Natural killer cell (primary cell): ENCODE measurements at regions not wholly inside any gene's neighbourhood (a gene's known extent, or its start where the extent isn't known, plus 50 kb on each side); places are given as distances from the start of the nearest gene placed in this dataset.

ENCODE experiments used
- ATAC-seq, 3 donors: fragments of 150-1000 bp in 2 of 3; fragments of 200-7000 bp in 1 of 3; cut with Tn5 transposase; 1 replicate in 1 of 3; 2 replicates in 2 of 3; pipeline ENCODE4 v1.10.0; 2021; ENCODE audit warnings: mild to moderate bottlenecking in 2 of 3, moderate library complexity in 2 of 3
- DNase-seq, 2 donors: peaks; one replicate each; pipeline versions ENCODE4 v3.0.0 to v3.0.0-alpha.2; 2013 to 2021; ENCODE audit warnings: mixed read lengths in 1 of 2
- H3K27ac ChIP-seq: one replicate; pipeline ENCODE4 v1.5.1; 2013; ENCODE audit warnings: mild to moderate bottlenecking, low read length
- H3K27me3 ChIP-seq: one replicate; pipeline ENCODE4 v1.6.1; 2013; ENCODE audit warnings: low read length; ENCODE audit not compliant: control insufficient read depth, insufficient read depth
- H3K36me3 ChIP-seq: one replicate; pipeline ENCODE4 v1.6.1; 2013; ENCODE audit warnings: low read length; ENCODE audit not compliant: control insufficient read depth, insufficient read depth
- H3K4me1 ChIP-seq: one replicate; pipeline ENCODE4 v1.6.1; 2013; ENCODE audit warnings: low read length; ENCODE audit not compliant: control insufficient read depth, insufficient read depth
- H3K4me3 ChIP-seq: one replicate; pipeline ENCODE4 v1.5.1; 2013; ENCODE audit warnings: low read length
- H3K9me3 ChIP-seq: one replicate; pipeline ENCODE4 v1.6.1; 2013; ENCODE audit warnings: low read length; ENCODE audit not compliant: control insufficient read depth, insufficient read depth
- H3K27ac Mint-ChIP-seq, 2 donors: one replicate each; pipeline ENCODE4 v1.8.0; 2022; ENCODE audit warnings: mild to moderate bottlenecking in 2 of 2, mixed read lengths in 2 of 2, moderate library complexity in 1 of 2
- H3K27me3 Mint-ChIP-seq, 2 donors: one replicate each; pipeline ENCODE4 v1.8.0; 2022; ENCODE audit warnings: low read depth in 2 of 2, mixed read lengths in 2 of 2
- H3K36me3 Mint-ChIP-seq: one replicate; pipeline ENCODE4 v1.8.0; 2022; ENCODE audit warnings: mixed read lengths
- H3K4me1 Mint-ChIP-seq, 2 donors: one replicate each; pipeline ENCODE4 v1.8.0; 2022; ENCODE audit warnings: mixed read lengths in 2 of 2
- H3K4me3 Mint-ChIP-seq: one replicate; pipeline ENCODE4 v1.8.0; 2022; ENCODE audit warnings: mild to moderate bottlenecking, moderate library complexity, mixed read lengths
- H3K9me3 Mint-ChIP-seq, 2 donors: one replicate each; pipeline ENCODE4 v1.8.0; 2022; ENCODE audit warnings: mixed read lengths in 2 of 2
- CTCF ChIP-seq: fragments of 200-600 bp; IDR thresholded peaks from one replicate; pipeline ENCODE4 v1.8.0; 2022; ENCODE audit warnings: antibody characterized with exemption
- WGBS: methylation state at CpG from one replicate; pipeline ENCODE4 v1.1.7; 2013; ENCODE audit warnings: missing lambda C conversion rate; ENCODE audit not compliant: insufficient coverage; 5-methylcytosine and 5-hydroxymethylcytosine counted together
- intact Hi-C: fragments of 100-400 bp; cut with micrococcal nuclease; formaldehyde crosslinking; loops from one replicate; pipeline ENCODE4 v1.14.2; 2022

- no peak overlapping the region for H3K27ac Mint-ChIP-seq
- no peaks in the 10 kb centered on the region for H3K4me1 Mint-ChIP-seq
- DNase-seq: no peak
- no peaks in the 10 kb centered on the region for H3K27me3 ChIP-seq
- TF ChIP-seq CTCF: no peak
- H3K9me3 ChIP-seq: no peaks in the 10 kb centered on the region
- peaks cover 0 to 3% of the 10 kb centered on the region in 2 donors for H3K27me3 Mint-ChIP-seq
- H3K27ac ChIP-seq: no peak overlapping the region
- intact Hi-C loops: no loop called here
- no peak overlapping the region for H3K4me3 Mint-ChIP-seq
- peaks cover 4 to 15% of the 10 kb centered on the region in 2 donors for H3K9me3 Mint-ChIP-seq
- ATAC-seq: no peak
- H3K4me1 ChIP-seq: no peaks in the 10 kb centered on the region
- no peak overlapping the region for H3K4me3 ChIP-seq
- H3K36me3 ChIP-seq: no peaks in the 10 kb centered on the region
- no peaks in the 10 kb centered on the region for H3K36me3 Mint-ChIP-seq
- 80% methylated on average over 3 of the region's 3 CpGs for WGBS
Observed at GRCh38 chr11:129543515-129544290, 168.1 kb downstream of the BARX2 start.

GRCh38 chr11:129544691-129545090 lies 169.0 kb downstream of the BARX2 start:
- Mint-ChIP-seq H3K4me3 (no peak overlapping the region), H3K9me3 (peaks cover 2 to 14% of the 10 kb centered on the region in 2 donors), H3K27me3 (peaks cover 0 to 3% of the 10 kb centered on the region in 2 donors), H3K36me3 (no peaks in the 10 kb centered on the region), H3K4me1 (no peaks in the 10 kb centered on the region), H3K27ac (no peak overlapping the region)
- intact Hi-C loops: no loop called here
- Histone ChIP-seq H3K4me3 (no peak overlapping the region), H3K27ac (no peak overlapping the region), H3K36me3 (no peaks in the 10 kb centered on the region), H3K27me3 (no peaks in the 10 kb centered on the region), H3K4me1 (no peaks in the 10 kb centered on the region), H3K9me3 (no peaks in the 10 kb centered on the region)
- ATAC-seq: no peak
- TF ChIP-seq CTCF: no peak
- WGBS: 82% methylated on average over 1 of the region's 1 CpG
- no peak for DNase-seq

GRCh38 chr11:129546266-129546665 lies 170.6 kb downstream of the BARX2 start:
- no peak for TF ChIP-seq CTCF
- Histone ChIP-seq H3K4me3 (no peak overlapping the region), H3K9me3 (peaks cover 3% of the 10 kb centered on the region), H3K36me3 (no peaks in the 10 kb centered on the region), H3K4me1 (no peaks in the 10 kb centered on the region), H3K27me3 (no peaks in the 10 kb centered on the region), H3K27ac (no peak overlapping the region)
- Mint-ChIP-seq H3K36me3 (no peaks in the 10 kb centered on the region), H3K27ac (no peak overlapping the region), H3K9me3 (peaks cover 2 to 10% of the 10 kb centered on the region in 2 donors), H3K4me1 (no peaks in the 10 kb centered on the region), H3K4me3 (no peak overlapping the region), H3K27me3 (peaks cover 0 to 3% of the 10 kb centered on the region in 2 donors)
- no peak for DNase-seq
- 95% methylated on average over 3 of the region's 4 CpGs for WGBS
- intact Hi-C loops: no loop called here
- ATAC-seq: no peak

DNA sequence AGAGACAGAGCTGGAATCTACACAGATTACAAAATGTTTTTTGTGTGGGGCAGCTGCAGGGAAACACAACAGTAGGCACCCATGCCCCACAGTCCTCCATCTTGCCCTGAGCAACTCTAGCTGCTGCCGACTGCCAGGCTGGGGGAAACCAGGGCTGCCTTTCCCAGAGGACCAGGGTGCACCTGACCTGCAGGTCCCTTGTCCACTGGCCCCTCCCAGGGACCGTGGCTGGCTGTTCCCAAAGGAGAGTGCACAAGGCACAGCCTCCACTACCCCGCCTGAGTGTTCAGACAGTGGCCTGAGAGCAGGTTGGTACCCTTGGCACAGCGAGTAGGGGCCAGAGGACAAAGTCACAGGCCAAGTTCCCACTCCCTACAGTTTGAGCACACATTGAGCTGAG lies 181.8 kb downstream of the BARX2 start:
- H3K4me1 ChIP-seq: no peaks in the 10 kb centered on the region
- H3K27me3 ChIP-seq: no peaks in the 10 kb centered on the region
- 62% methylated on average over 4 of the region's 4 CpGs for WGBS
- TF ChIP-seq CTCF: no peak
- H3K4me3 Mint-ChIP-seq: no peak overlapping the region
- no peaks in the 10 kb centered on the region for H3K36me3 ChIP-seq
- H3K4me1 Mint-ChIP-seq: no peaks in the 10 kb centered on the region
- H3K27me3 Mint-ChIP-seq: peaks cover 0 to 3% of the 10 kb centered on the region in 2 donors
- no peaks in the 10 kb centered on the region for H3K9me3 ChIP-seq
- intact Hi-C loops: no loop called here
- H3K9me3 Mint-ChIP-seq: peaks cover 4 to 6% of the 10 kb centered on the region in 2 donors
- no peak overlapping the region for H3K27ac Mint-ChIP-seq
- no peak for DNase-seq
- H3K4me3 ChIP-seq: no peak overlapping the region
- H3K36me3 Mint-ChIP-seq: no peaks in the 10 kb centered on the region
- ATAC-seq: no peak
- H3K27ac ChIP-seq: no peak overlapping the region
